ENCODE measurements at regions not wholly inside any gene's neighbourhood (a gene's known extent, or its start where the extent isn't known, plus 50 kb on each side); places are given as distances from the start of the nearest gene placed in this dataset.
A peak's percentile ranks its signal among the peaks of the same experiment; 100 is the strongest.

DNA sequence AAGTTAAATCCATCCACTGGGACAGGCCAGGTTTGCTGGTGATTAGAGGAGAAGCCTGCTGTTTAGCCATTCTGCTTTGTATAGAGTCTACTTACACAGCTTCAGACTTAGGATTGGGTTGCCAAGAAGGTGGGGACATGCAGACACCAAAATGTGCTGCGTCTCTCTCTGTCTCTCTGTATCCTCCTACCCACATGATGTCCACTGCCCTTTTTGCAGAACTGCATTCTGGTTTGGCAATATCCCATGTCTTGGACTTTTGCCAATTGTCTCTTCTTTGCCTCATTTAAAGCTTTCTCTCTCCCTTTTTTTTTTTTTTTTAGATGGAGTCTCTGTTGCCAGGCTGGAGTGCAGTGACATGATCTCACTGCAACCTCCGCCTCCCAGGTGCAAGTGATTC is 261.1 kb upstream of the FN1 start:
- DNase-seq (ENCODE audit: low spot score) (no peak), ATAC-seq (ENCODE audit: insufficient number of reproducible peaks, low FRiP score, low read depth) (no peak)
- no peak overlapping the region for H3K27ac ChIP-seq
- H3K36me3 ChIP-seq: no peaks in the 10 kb centered on the region
- H3K9me3 ChIP-seq: no peaks in the 10 kb centered on the region
- H3K4me1 ChIP-seq (ENCODE audit: control insufficient read depth in 1 of 2, low read depth in 2 of 2): peaks cover 21 to 38% of the 10 kb centered on the region in 2 donors
- H3K27me3 ChIP-seq (replicated peaks; ENCODE audit: insufficient read depth): no peaks in the 10 kb centered on the region
- TF ChIP-seq, protein P1, sequence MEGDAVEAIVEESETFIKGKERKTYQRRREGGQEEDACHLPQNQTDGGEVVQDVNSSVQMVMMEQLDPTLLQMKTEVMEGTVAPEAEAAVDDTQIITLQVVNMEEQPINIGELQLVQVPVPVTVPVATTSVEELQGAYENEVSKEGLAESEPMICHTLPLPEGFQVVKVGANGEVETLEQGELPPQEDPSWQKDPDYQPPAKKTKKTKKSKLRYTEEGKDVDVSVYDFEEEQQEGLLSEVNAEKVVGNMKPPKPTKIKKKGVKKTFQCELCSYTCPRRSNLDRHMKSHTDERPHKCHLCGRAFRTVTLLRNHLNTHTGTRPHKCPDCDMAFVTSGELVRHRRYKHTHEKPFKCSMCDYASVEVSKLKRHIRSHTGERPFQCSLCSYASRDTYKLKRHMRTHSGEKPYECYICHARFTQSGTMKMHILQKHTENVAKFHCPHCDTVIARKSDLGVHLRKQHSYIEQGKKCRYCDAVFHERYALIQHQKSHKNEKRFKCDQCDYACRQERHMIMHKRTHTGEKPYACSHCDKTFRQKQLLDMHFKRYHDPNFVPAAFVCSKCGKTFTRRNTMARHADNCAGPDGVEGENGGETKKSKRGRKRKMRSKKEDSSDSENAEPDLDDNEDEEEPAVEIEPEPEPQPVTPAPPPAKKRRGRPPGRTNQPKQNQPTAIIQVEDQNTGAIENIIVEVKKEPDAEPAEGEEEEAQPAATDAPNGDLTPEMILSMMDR (IDR thresholded peaks at IDR 0.05): no peak
- no peak overlapping the region for H3K4me3 ChIP-seq

- DNase-seq (ENCODE audit: low spot score) (no peak), ATAC-seq (ENCODE audit: insufficient number of reproducible peaks, low FRiP score, low read depth) (no peak)
- peaks cover 21 to 48% of the 10 kb centered on the region in 2 donors for H3K4me1 ChIP-seq (ENCODE audit: control insufficient read depth in 1 of 2, low read depth in 2 of 2)
- H3K9me3 ChIP-seq: no peaks in the 10 kb centered on the region
- H3K36me3 ChIP-seq: no peaks in the 10 kb centered on the region
- H3K27ac ChIP-seq: no peak overlapping the region
- H3K27me3 ChIP-seq (replicated peaks; ENCODE audit: insufficient read depth): no peaks in the 10 kb centered on the region
- no peak overlapping the region for H3K4me3 ChIP-seq
- TF ChIP-seq, protein P1 (IDR thresholded peaks at IDR 0.05): no peak
These were observed 260.0 kb upstream of the FN1 start for GRCh38 chr2:215695861-215696260.

- Histone ChIP-seq H3K4me3 (no peak overlapping the region), H3K27me3 (replicated peaks; ENCODE audit: insufficient read depth) (no peaks in the 10 kb centered on the region), H3K27ac (peak overlapping the region; percentile 79 to 86), H3K36me3 (no peaks in the 10 kb centered on the region), H3K9me3 (no peaks in the 10 kb centered on the region), H3K4me1 (ENCODE audit: control insufficient read depth in 1 of 2, low read depth in 2 of 2) (peaks cover 13 to 37% of the 10 kb centered on the region in 2 donors)
- DNase-seq (ENCODE audit: low spot score): no peak
- ATAC-seq (ENCODE audit: insufficient number of reproducible peaks, low FRiP score, low read depth): no peak
- TF ChIP-seq, protein P1 (IDR thresholded peaks at IDR 0.05): no peak
These were observed 258.2 kb upstream of the FN1 start for GRCh38 chr2:215693999-215694580.

DNA sequence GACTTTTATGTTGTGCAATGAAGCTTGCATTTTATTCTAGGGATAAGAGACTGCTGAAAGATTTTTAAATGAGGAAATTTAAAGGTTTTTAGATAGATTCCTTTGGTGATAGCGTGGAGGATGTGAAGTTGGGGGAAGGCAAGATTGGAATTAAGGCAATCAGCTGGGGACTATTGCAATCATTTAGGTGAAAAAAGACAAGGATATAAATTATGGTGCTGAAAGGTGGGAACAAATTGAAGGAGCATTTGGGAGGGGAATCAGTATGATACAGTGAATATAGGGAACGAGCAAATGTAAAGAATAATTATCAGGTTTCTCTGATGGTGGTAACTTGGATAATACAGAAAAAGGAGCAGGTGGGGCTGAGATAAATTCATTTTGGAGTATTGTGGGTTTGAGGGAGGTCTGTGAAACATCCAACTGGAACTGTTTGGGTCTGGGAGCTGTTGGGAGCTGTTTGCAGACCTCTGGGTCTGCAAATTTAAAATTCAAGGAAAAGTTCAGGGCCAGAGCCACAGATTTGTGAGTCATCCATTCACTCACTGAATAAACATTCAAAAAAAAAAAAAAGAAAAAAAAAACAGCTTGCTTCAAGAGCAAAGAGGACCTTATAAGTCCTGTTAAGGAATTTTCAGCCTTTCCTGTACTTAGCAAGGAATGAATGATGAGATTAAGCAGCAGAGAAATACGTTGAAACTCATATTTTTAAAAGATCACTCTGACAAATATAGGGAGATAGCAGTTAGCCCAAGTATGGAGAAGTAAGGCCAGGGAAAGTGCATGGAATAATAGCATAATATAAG is 257.5 kb upstream of the FN1 start:
- H3K27me3 ChIP-seq (replicated peaks; ENCODE audit: insufficient read depth): no peaks in the 10 kb centered on the region
- no peak for DNase-seq (ENCODE audit: low spot score)
- peak overlapping the region; percentile 79 to 86 for H3K27ac ChIP-seq
- peak; percentile 55 for ATAC-seq (ENCODE audit: insufficient number of reproducible peaks, low FRiP score, low read depth)
- TF ChIP-seq, protein P1 (IDR thresholded peaks at IDR 0.05): no peak
- H3K4me3 ChIP-seq: no peak overlapping the region
- H3K36me3 ChIP-seq: no peaks in the 10 kb centered on the region
- no peaks in the 10 kb centered on the region for H3K9me3 ChIP-seq
- peaks cover 13 to 37% of the 10 kb centered on the region in 2 donors for H3K4me1 ChIP-seq (ENCODE audit: control insufficient read depth in 1 of 2, low read depth in 2 of 2)

GRCh38 chr2:215692387-215693079 is 256.7 kb upstream of the FN1 start:
- DNase-seq (ENCODE audit: low spot score) (no peak), ATAC-seq (ENCODE audit: insufficient number of reproducible peaks, low FRiP score, low read depth) (no peak)
- Histone ChIP-seq H3K4me3 (no peak overlapping the region), H3K4me1 (ENCODE audit: control insufficient read depth in 1 of 2, low read depth in 2 of 2) (peaks cover 13 to 37% of the 10 kb centered on the region in 2 donors), H3K36me3 (no peaks in the 10 kb centered on the region), H3K9me3 (no peaks in the 10 kb centered on the region), H3K27ac (peak overlapping the region; percentile 65 to 86), H3K27me3 (replicated peaks; ENCODE audit: insufficient read depth) (no peaks in the 10 kb centered on the region)
- TF ChIP-seq, protein P1 (IDR thresholded peaks at IDR 0.05): no peak

All from thoracic aorta (tissue), 2 donors.